ENCODE measurements at regions not wholly inside any gene's neighbourhood (a gene's known extent, or its start where the extent isn't known, plus 50 kb on each side); places are given as distances from the start of the nearest gene placed in this dataset.

DNA sequence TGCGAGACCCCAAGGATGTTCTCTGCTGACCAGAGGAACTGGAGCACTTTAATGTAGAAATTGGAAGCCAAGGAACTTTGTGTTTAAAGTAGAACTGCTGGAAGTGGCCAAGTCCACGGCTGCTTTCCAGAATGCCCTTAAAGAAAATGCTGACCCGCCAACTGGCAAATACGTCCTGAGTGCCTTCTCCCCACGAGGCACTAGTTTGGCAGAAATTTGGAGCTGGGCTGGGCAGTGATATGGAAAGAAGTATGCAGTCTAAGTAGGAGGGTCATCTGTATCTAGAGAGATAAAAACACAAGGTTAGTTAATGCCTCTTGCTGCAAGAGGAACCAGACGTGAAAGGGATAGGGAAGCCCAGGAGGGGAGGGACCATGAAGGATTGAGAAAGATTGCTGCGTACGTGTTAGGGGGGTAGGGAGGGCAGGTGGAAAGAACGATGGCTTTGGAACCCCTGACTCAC lies 59.3 kb upstream of the RFX8 start:
- no peak for DNase-seq (ENCODE audit: low read depth in 2 of 2)
- H3K27me3 ChIP-seq (ENCODE audit: control insufficient read depth, insufficient read depth, low read length): no peaks in the 10 kb centered on the region
- no peaks in the 10 kb centered on the region for H3K36me3 ChIP-seq (ENCODE audit: control insufficient read depth, insufficient read depth, low read length)
- no peaks in the 10 kb centered on the region for H3K79me2 ChIP-seq (ENCODE audit: control insufficient read depth, insufficient read depth, low read length)
- no peaks in the 10 kb centered on the region for H3K9me3 ChIP-seq (ENCODE audit: control insufficient read depth, insufficient read depth, low read depth, low read length)
- H3K9ac ChIP-seq (ENCODE audit: insufficient read depth, low read length): no peak overlapping the region
- no peak overlapping the region for H3K27ac ChIP-seq (ENCODE audit: insufficient read depth, low read length)
- H4K20me1 ChIP-seq (ENCODE audit: control insufficient read depth, extremely low read depth, insufficient read depth, low read length): no peaks in the 10 kb centered on the region
- TF ChIP-seq EZH2 (IDR thresholded peaks at IDR 0.05; ENCODE audit: low read length, missing control alignments): no peak
- TF ChIP-seq, protein P1, sequence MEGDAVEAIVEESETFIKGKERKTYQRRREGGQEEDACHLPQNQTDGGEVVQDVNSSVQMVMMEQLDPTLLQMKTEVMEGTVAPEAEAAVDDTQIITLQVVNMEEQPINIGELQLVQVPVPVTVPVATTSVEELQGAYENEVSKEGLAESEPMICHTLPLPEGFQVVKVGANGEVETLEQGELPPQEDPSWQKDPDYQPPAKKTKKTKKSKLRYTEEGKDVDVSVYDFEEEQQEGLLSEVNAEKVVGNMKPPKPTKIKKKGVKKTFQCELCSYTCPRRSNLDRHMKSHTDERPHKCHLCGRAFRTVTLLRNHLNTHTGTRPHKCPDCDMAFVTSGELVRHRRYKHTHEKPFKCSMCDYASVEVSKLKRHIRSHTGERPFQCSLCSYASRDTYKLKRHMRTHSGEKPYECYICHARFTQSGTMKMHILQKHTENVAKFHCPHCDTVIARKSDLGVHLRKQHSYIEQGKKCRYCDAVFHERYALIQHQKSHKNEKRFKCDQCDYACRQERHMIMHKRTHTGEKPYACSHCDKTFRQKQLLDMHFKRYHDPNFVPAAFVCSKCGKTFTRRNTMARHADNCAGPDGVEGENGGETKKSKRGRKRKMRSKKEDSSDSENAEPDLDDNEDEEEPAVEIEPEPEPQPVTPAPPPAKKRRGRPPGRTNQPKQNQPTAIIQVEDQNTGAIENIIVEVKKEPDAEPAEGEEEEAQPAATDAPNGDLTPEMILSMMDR (conservative IDR thresholded peaks at IDR 0.05 in 1 of 2, IDR thresholded peaks at IDR 0.05 in 1 of 2; ENCODE audit: low read depth in 1 of 2, low read length in 2 of 2): no peak
- no peak overlapping the region for H3K4me2 ChIP-seq (ENCODE audit: extremely low read depth, insufficient read depth, low read length)
- H2AFZ ChIP-seq (ENCODE audit: low read length): peak overlapping the region; percentile 47
- H3K4me1 ChIP-seq (ENCODE audit: control insufficient read depth, extremely low read depth, insufficient read depth, low read length): no peaks in the 10 kb centered on the region
- no peak overlapping the region for H3K4me3 ChIP-seq (replicated peaks in 1 of 4; ENCODE audit: control extremely low read depth in 1 of 4, insufficient read depth in 1 of 4, low read depth in 3 of 4, low read length in 4 of 4)

DNA sequence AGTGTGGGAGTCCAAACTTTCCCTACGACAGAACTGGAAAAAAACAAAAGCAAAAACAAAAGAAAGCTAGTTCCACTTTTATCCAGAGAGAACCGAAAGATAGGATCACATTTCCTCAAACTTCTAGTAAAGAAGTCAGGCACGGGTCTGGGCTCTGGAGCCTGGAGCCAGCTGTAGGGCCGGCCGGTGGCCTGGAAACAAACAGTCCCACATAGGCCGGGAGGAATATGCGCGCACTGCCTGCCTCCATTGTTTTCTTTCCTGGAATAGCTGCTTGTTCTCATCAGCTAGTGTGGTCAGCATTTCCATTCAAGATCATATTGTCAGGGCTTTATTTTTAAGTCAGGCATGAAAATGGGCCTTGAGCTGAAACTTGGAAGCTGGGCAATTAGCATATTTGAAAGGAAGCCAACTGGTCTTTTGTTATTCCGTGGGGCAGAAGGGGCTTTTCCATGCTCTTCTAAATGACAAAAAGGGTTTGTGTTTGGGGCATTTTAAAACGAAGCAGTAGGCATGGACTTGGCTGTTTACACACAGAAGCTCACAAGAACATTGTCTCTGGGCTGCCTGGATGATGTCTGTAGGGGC lies 58.7 kb upstream of the RFX8 start:
- TF ChIP-seq, protein P1 (conservative IDR thresholded peaks at IDR 0.05 in 1 of 2, IDR thresholded peaks at IDR 0.05 in 1 of 2; ENCODE audit: low read depth in 1 of 2, low read length in 2 of 2): no peak
- no peak for TF ChIP-seq EZH2 (IDR thresholded peaks at IDR 0.05; ENCODE audit: low read length, missing control alignments)
- no peak overlapping the region for H3K9ac ChIP-seq (ENCODE audit: insufficient read depth, low read length)
- no peaks in the 10 kb centered on the region for H3K79me2 ChIP-seq (ENCODE audit: control insufficient read depth, insufficient read depth, low read length)
- H3K36me3 ChIP-seq (ENCODE audit: control insufficient read depth, insufficient read depth, low read length): no peaks in the 10 kb centered on the region
- peak overlapping the region; percentile 17 for H3K4me2 ChIP-seq (ENCODE audit: extremely low read depth, insufficient read depth, low read length)
- no peak overlapping the region for H3K27ac ChIP-seq (ENCODE audit: insufficient read depth, low read length)
- H3K4me1 ChIP-seq (ENCODE audit: control insufficient read depth, extremely low read depth, insufficient read depth, low read length): no peaks in the 10 kb centered on the region
- peak in 1 of 2 donors; percentile 54 for DNase-seq (ENCODE audit: low read depth in 2 of 2)
- H3K27me3 ChIP-seq (ENCODE audit: control insufficient read depth, insufficient read depth, low read length): no peaks in the 10 kb centered on the region
- no peak overlapping the region for H3K4me3 ChIP-seq (replicated peaks in 1 of 4; ENCODE audit: control extremely low read depth in 1 of 4, insufficient read depth in 1 of 4, low read depth in 3 of 4, low read length in 4 of 4)
- H3K9me3 ChIP-seq (ENCODE audit: control insufficient read depth, insufficient read depth, low read depth, low read length): no peaks in the 10 kb centered on the region
- H4K20me1 ChIP-seq (ENCODE audit: control insufficient read depth, extremely low read depth, insufficient read depth, low read length): no peaks in the 10 kb centered on the region
- H2AFZ ChIP-seq (ENCODE audit: low read length): peak overlapping the region; percentile 47

DNA sequence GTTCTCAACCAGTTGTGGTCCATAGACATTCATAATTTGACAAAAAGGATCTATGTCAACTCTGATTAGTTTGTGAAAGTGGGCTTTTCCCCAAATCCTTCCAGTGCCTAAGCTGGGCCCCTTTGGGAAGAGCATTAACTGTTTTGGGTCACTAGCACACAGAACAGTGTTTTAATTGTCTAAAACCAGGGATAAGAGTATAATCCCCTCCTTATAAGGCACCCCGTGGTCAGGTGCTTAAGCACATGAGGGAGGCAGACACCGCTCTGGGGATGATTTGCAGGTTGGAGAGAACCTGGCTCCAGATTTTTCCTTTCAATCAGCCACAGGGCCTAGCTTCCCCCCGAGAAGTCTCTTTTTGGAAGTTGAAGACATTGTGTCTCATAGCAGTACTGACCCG lies 53.6 kb upstream of the RFX8 start:
- H4K20me1 ChIP-seq (ENCODE audit: control insufficient read depth, extremely low read depth, insufficient read depth, low read length): no peaks in the 10 kb centered on the region
- no peaks in the 10 kb centered on the region for H3K27me3 ChIP-seq (ENCODE audit: control insufficient read depth, insufficient read depth, low read length)
- no peaks in the 10 kb centered on the region for H3K36me3 ChIP-seq (ENCODE audit: control insufficient read depth, insufficient read depth, low read length)
- TF ChIP-seq, protein P1 (conservative IDR thresholded peaks at IDR 0.05 in 1 of 2, IDR thresholded peaks at IDR 0.05 in 1 of 2; ENCODE audit: low read depth in 1 of 2, low read length in 2 of 2): no peak
- TF ChIP-seq EZH2 (IDR thresholded peaks at IDR 0.05; ENCODE audit: low read length, missing control alignments): no peak
- H3K9me3 ChIP-seq (ENCODE audit: control insufficient read depth, insufficient read depth, low read depth, low read length): no peaks in the 10 kb centered on the region
- no peak overlapping the region for H3K27ac ChIP-seq (ENCODE audit: insufficient read depth, low read length)
- no peak for DNase-seq (ENCODE audit: low read depth in 2 of 2)
- H2AFZ ChIP-seq (ENCODE audit: low read length): no peak overlapping the region
- no peak overlapping the region for H3K4me3 ChIP-seq (replicated peaks in 1 of 4; ENCODE audit: control extremely low read depth in 1 of 4, insufficient read depth in 1 of 4, low read depth in 3 of 4, low read length in 4 of 4)
- no peaks in the 10 kb centered on the region for H3K4me1 ChIP-seq (ENCODE audit: control insufficient read depth, extremely low read depth, insufficient read depth, low read length)
- H3K4me2 ChIP-seq (ENCODE audit: extremely low read depth, insufficient read depth, low read length): no peak overlapping the region
- no peaks in the 10 kb centered on the region for H3K79me2 ChIP-seq (ENCODE audit: control insufficient read depth, insufficient read depth, low read length)
- H3K9ac ChIP-seq (ENCODE audit: insufficient read depth, low read length): no peak overlapping the region

Data from fibroblast of lung (primary cell).